Ovary (tissue), 3 donors: ENCODE measurements at regions not wholly inside any gene's neighbourhood (a gene's known extent, or its start where the extent isn't known, plus 50 kb on each side); places are given as distances from the start of the nearest gene placed in this dataset.

Experiments
- CTCF ChIP-seq, 3 donors: fragments of 450-650 bp in 2 of 3; fragments of 200-600 bp in 1 of 3; IDR thresholded peaks; one replicate each; pipeline versions ENCODE4 v1.5.1 to v1.8.0; 2016 to 2022; ENCODE audit warnings: antibody characterized with exemption in 3 of 3, mild to moderate bottlenecking in 1 of 3
- POLR2A ChIP-seq: fragments of 450-650 bp; IDR thresholded peaks from one replicate; pipeline ENCODE4 v1.6.1; 2017; ENCODE audit warnings: antibody characterized with exemption, mild to moderate bottlenecking, moderate library complexity
- donor health status: DM: no; HTN: no; CAD: no.

DNA sequence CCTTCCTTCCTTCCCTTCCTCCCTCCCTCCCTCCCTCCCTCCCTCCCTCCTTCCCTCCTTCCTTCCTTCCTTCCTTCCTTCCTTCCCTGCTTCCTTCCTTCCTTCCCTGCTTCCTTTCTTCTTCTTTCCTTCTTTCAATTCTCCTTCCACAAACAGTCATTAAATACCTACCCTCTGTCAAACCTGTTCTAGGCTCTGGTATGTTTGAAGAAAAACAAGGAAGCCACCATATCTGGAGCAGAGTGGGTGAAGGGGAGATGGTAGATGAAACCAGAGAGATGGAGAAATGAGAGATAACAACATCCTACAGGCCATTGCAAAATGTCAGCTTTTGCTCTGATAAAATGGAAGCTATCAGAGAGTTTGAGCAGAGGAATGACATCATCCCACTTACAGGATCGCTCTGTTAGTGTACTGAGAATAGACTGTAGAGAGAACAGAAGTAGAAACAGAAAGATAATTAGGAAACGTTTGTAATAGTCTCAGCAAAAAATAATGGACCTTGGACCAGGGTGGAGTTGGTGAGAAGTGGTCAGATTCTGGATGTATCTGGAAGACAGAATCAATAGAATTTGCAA lies 334.0 kb downstream of the STIM2 start:
- TF ChIP-seq CTCF (IDR thresholded peaks at IDR 0.05): no peak
- TF ChIP-seq POLR2A: no peak
